ENCODE measurements at regions not wholly inside any gene's neighbourhood (a gene's known extent, or its start where the extent isn't known, plus 50 kb on each side); places are given as distances from the start of the nearest gene placed in this dataset.

DNA sequence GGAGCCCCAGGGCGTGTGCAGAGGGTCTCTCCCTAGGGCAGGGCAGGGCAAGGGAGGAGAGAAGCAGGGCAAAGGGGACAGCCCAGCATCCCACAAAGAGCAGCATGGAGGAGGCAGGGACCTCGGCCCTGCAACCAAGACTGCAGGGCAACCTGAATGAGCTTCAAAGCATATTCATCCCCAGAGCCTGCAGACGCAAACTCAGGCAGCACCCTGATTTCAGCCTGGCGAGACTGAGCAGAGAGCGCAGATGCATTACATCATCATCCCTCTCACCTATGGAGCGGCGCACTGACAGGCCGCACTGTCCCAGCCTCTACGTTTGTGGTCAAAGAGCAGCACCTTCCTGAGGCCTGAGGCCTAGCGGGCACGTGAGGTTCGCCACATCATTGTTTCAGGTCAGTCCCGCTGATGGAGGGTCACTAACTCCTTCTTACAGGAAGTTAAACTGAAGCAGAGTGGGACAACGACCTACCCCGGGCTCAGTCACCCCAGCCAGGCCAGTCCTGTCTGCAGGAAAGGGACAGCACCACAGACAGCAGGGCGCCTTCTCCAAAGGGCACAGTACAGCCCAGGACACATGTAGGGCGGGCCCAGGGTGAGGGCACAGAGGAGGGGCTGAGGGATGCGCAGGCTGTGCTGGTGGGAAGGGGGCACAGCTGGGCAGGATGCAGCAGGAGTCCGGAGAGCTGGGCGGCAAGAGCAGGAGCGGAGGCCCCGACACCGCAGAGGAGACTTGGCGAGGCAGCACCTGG lies 67.2 kb upstream of the RAB6C start:
- TF ChIP-seq FOS (IDR thresholded peaks at IDR 0.05; ENCODE audit: extremely low read depth, insufficient read length) (no peak), HDAC8 (tag; IDR thresholded peaks at IDR 0.05) (no peak), MEF2D (tag; conservative IDR thresholded peaks at IDR 0.05; ENCODE audit: low read depth) (no peak), POLR2AphosphoS2 (IDR thresholded peaks at IDR 0.05; ENCODE audit: low read length) (no peak), ZSCAN29 (IDR thresholded peaks at IDR 0.05) (no peak), FOXM1 (IDR thresholded peaks at IDR 0.05; ENCODE audit: low read depth) (no peak), FOXM1 (CRISPR knock-in tag; IDR thresholded peaks at IDR 0.05; ENCODE audit: low read depth) (no peak), ZBTB11 (CRISPR knock-in tag; IDR thresholded peaks at IDR 0.05) (no peak), CTCF (IDR thresholded peaks at IDR 0.05 in 2 of 3, conservative IDR thresholded peaks at IDR 0.05 in 1 of 3; ENCODE audit: insufficient read depth in 2 of 3, low read depth in 1 of 3, low read length in 3 of 3) (no peak), BRCA1 (IDR thresholded peaks at IDR 0.05) (no peak), BRCA1 (CRISPR knock-in tag; IDR thresholded peaks at IDR 0.05) (no peak), ARHGAP35 (IDR thresholded peaks at IDR 0.05; ENCODE audit: partially characterized antibody) (no peak), ATF2 (CRISPR knock-in tag; IDR thresholded peaks at IDR 0.05) (no peak), EZH2 (IDR thresholded peaks at IDR 0.05; ENCODE audit: borderline replicate concordance, low read depth, low read length) (no peak), MCM3 (IDR thresholded peaks at IDR 0.05) (no peak)
- TF ChIP-seq, protein P1, sequence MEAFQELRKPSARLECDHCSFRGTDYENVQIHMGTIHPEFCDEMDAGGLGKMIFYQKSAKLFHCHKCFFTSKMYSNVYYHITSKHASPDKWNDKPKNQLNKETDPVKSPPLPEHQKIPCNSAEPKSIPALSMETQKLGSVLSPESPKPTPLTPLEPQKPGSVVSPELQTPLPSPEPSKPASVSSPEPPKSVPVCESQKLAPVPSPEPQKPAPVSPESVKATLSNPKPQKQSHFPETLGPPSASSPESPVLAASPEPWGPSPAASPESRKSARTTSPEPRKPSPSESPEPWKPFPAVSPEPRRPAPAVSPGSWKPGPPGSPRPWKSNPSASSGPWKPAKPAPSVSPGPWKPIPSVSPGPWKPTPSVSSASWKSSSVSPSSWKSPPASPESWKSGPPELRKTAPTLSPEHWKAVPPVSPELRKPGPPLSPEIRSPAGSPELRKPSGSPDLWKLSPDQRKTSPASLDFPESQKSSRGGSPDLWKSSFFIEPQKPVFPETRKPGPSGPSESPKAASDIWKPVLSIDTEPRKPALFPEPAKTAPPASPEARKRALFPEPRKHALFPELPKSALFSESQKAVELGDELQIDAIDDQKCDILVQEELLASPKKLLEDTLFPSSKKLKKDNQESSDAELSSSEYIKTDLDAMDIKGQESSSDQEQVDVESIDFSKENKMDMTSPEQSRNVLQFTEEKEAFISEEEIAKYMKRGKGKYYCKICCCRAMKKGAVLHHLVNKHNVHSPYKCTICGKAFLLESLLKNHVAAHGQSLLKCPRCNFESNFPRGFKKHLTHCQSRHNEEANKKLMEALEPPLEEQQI (IDR thresholded peaks at IDR 0.05) = no peak
